Naive thymus-derived CD8-positive, alpha-beta T cell (primary cell): ENCODE measurements at regions not wholly inside any gene's neighbourhood (a gene's known extent, or its start where the extent isn't known, plus 50 kb on each side); places are given as distances from the start of the nearest gene placed in this dataset.

ENCODE experiments used
- ATAC-seq, 2 donors: fragments of 150-1000 bp; cut with Tn5 transposase in 1 of 2; sonication (Bioruptor Pico), chemical (Tn5 transposase) in 1 of 2; 1 replicate in 1 of 2; 2 replicates in 1 of 2; pipeline ENCODE4 v1.10.0; 2021; ENCODE audit warnings: mild to moderate bottlenecking in 2 of 2, moderate library complexity in 2 of 2
- POLR2A ChIA-PET: fragments of 350-600 bp; sonication (Branson Sonifier 250); formaldehyde crosslinking; loops from one replicate; lab custom pipeline; 2021; ENCODE audit warnings: antibody characterized with exemption; lab: Charles Lee
- DNase-seq, 10 donors: peaks; one replicate each; pipeline versions ENCODE4 v3.0.0 to v3.0.0-alpha.2; 2020 to 2022
- H3K27ac Mint-ChIP-seq, 10 donors: one replicate each; pipeline ENCODE4 v1.8.0; 2020 to 2022; ENCODE audit warnings: mild to moderate bottlenecking in 10 of 10, mixed read lengths in 10 of 10, moderate library complexity in 4 of 10, inconsistent platforms in 1 of 10
- H3K27me3 Mint-ChIP-seq, 5 donors: one replicate each; pipeline ENCODE4 v1.8.0; 2021 to 2022; ENCODE audit warnings: mixed read lengths in 5 of 5
- H3K36me3 Mint-ChIP-seq, 3 donors: one replicate each; pipeline ENCODE4 v1.8.0; 2020 to 2022; ENCODE audit warnings: mixed read lengths in 3 of 3, mild to moderate bottlenecking in 2 of 3, inconsistent platforms in 1 of 3
- H3K4me1 Mint-ChIP-seq, 4 donors: one replicate each; pipeline ENCODE4 v1.8.0; 2021 to 2022; ENCODE audit warnings: mixed read lengths in 4 of 4
- H3K4me3 Mint-ChIP-seq, 10 donors: one replicate each; pipeline ENCODE4 v1.8.0; 2020 to 2022; ENCODE audit warnings: mild to moderate bottlenecking in 10 of 10, mixed read lengths in 10 of 10, moderate library complexity in 6 of 10, inconsistent platforms in 1 of 10
- H3K9me3 Mint-ChIP-seq, 9 donors: one replicate each; pipeline ENCODE4 v1.8.0; 2020 to 2022; ENCODE audit warnings: mixed read lengths in 9 of 9, mild to moderate bottlenecking in 3 of 9, inconsistent platforms in 1 of 9, moderate library complexity in 1 of 9

DNA sequence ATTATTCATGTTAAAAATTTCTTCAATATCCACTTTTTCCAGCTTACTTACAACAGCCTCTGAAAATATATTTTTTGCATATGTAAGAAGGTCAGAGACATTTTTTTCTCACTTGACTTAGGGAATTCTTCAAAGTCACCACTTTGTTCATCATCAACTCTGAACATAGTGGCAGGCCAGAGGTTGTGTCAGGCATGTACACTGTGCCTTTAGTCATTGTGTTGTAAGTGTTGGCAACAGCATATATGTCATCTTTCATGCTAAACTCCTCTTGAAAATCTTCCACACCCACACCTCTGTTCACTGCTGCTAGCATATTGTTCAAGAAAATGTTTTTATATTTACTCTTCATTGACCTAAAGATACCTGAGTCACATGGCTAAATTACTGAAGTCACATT is 52.2 kb upstream of the ACVR1 start:
- no peaks in the 10 kb centered on the region for H3K4me1 Mint-ChIP-seq
- DNase-seq, result no peak
- no peak overlapping the region for H3K27ac Mint-ChIP-seq
- H3K27me3 Mint-ChIP-seq, result peaks cover 0 to 5% (median 0%) of the 10 kb centered on the region in 5 donors
- H3K4me3 Mint-ChIP-seq, result no peak overlapping the region
- no peak for ATAC-seq
- H3K9me3 Mint-ChIP-seq, result no peaks in the 10 kb centered on the region
- no peaks in the 10 kb centered on the region for H3K36me3 Mint-ChIP-seq
- POLR2A ChIA-PET, result no interaction called here

DNA sequence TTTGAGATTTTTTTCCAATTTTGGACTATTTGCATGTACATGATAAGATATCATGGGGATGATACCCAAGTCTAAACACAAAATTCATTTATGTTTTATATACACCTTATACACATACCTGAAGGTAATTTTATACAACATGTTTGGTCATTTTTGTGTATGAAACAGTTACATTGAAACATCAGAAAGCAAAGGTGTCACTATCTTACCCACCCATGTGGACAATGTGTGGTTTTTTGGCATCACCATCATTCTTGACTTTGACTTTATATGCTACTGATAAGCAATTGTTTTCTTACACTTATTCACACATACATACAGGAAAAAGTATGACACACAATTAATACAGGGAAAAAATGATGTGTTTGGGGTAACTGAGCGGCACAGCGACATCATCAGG is 51.0 kb upstream of the ACVR1 start:
- peaks cover 0 to 3% (median 0%) of the 10 kb centered on the region in 5 donors for H3K27me3 Mint-ChIP-seq
- no peaks in the 10 kb centered on the region for H3K4me1 Mint-ChIP-seq
- DNase-seq (no peak), ATAC-seq (no peak)
- H3K36me3 Mint-ChIP-seq, result no peaks in the 10 kb centered on the region
- no peak overlapping the region for H3K4me3 Mint-ChIP-seq
- H3K27ac Mint-ChIP-seq, result no peak overlapping the region
- H3K9me3 Mint-ChIP-seq, result no peaks in the 10 kb centered on the region
- POLR2A ChIA-PET, result no interaction called here
